AG09319 (cell line): ENCODE measurements at regions not wholly inside any gene's neighbourhood (a gene's known extent, or its start where the extent isn't known, plus 50 kb on each side); places are given as distances from the start of the nearest gene placed in this dataset.

Experiments
- DNase-seq: peaks from one replicate; pipeline ENCODE4 v3.0.0-alpha.2; 2010; ENCODE audit warnings: low read depth; ENCODE audit errors: extremely low read depth
- CTCF ChIP-seq: IDR thresholded peaks from 2 replicates; pipeline ENCODE4 v1.5.1; 2011; ENCODE audit warnings: low read depth, mild to moderate bottlenecking, inconsistent platforms, low read length, moderate library complexity

DNA sequence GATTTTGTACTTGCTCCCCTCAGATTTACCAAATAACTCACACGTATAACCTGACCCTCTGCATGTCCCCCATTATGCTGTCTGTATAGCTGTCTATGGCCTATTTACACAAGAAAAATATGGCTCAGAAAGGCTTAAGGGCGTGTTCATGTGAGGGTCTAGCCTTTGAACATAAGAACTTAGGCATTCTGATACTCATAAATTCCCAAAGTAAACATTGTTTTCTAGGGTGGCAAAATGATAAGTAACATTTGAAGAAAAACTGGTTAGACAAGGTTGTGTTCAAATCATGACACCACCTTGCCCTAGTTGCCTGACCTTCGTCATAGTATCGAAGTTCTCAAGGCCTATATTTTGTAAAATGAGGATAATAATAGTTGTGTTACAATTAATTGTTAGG, 394.6 kb downstream of the LRRIQ3 start:
- no peak for DNase-seq
- no peak for TF ChIP-seq CTCF

DNA sequence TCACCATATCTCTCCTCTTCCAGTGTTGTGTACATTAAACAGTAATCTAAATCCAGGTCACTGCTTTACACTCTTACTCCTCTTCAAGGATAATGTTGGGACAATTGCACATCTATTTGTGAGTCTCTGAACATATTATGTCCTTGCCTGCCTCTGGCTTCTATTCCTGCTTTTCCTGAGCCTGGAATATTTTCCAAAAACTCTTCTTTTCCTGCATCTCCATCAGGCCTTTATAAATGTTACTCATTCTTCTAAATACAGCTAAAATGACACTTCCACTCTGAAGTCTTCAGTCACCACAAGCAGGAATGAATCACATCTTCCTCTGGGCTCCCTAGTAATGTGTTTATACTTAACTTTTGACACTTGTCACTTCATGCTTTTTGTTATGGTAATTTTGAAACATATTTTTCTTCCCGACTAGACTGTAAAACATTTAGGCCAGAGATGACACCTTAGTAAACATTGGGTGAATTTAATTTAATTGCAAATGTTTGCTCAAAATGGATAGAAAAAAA, 396.0 kb downstream of the LRRIQ3 start:
- TF ChIP-seq CTCF: no peak
- no peak for DNase-seq

- DNase-seq: no peak
- TF ChIP-seq CTCF: no peak
These were observed 397.6 kb downstream of the LRRIQ3 start for GRCh38 chr1:73800376-73800775.

GRCh38 chr1:73789965-73790364, 408.0 kb downstream of the LRRIQ3 start:
- TF ChIP-seq CTCF: no peak
- DNase-seq: no peak

DNA sequence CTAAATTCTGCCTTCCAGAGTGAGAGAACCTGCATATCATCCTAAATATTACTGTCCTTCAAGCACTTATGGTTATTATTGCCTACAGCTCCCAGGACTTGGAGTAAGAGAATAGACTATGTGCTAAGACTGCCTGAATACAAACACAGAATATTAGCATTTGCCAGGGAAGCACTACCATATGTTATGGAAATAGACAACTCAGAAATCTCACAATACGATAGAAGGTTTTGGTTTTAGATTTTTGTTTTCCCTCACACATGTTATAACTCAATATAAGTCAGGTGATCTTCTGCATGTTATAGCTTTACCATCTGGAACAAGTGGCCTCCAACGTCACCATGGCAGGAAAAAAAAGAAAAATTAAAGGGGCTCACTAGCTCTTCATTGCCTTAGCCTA, 413.9 kb downstream of the LRRIQ3 start:
- no peak for DNase-seq
- no peak for TF ChIP-seq CTCF

GRCh38 chr1:73783352-73783751, 414.6 kb downstream of the LRRIQ3 start:
- no peak for TF ChIP-seq CTCF
- no peak for DNase-seq

GRCh38 chr1:73782901-73783300, 415.1 kb downstream of the LRRIQ3 start:
- no peak for DNase-seq

More at GRCh38 chr1:73782901-73783300, 415.1 kb downstream of the LRRIQ3 start:
- no peak for TF ChIP-seq CTCF
